8988T (cell line): ENCODE measurements at regions not wholly inside any gene's neighbourhood (a gene's known extent, or its start where the extent isn't known, plus 50 kb on each side); places are given as distances from the start of the nearest gene placed in this dataset.
"Not testable (repeated sequence)": the region's sequence is repeated elsewhere in the genome, so short reads cannot be mapped to it uniquely, and the experiment has no call there.

Source experiments
- DNase-seq: peaks from one replicate; pipeline ENCODE4 v3.0.0; 2011

- no peak for DNase-seq
These were observed 246.4 kb downstream of the MATN1 start for GRCh38 chr1:30476911-30477459.

GRCh38 chr1:30476476-30476875 lies 246.9 kb downstream of the MATN1 start:
- no peak for DNase-seq

- DNase-seq = no peak
These were observed 247.4 kb downstream of the MATN1 start for GRCh38 chr1:30475966-30476365.

DNA sequence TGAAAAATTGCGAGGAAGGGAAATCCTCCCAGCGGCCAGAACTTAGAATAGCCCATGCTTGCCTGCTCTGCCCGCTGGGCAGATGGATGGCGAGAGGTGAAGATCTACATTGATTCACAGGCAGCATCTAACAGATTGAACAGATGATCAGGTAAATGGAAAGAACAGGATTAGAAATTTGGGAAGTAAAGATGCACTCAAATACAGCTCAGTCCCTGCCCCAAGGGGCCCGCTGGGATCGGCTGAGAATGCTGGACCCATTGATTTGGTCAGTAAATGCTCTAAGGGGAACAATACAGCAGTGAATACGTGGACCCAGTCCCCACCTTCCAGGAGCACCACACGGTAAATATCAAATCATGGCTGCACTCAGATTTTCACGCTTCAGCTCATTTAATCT lies 248.2 kb downstream of the MATN1 start:
- no peak for DNase-seq

DNA sequence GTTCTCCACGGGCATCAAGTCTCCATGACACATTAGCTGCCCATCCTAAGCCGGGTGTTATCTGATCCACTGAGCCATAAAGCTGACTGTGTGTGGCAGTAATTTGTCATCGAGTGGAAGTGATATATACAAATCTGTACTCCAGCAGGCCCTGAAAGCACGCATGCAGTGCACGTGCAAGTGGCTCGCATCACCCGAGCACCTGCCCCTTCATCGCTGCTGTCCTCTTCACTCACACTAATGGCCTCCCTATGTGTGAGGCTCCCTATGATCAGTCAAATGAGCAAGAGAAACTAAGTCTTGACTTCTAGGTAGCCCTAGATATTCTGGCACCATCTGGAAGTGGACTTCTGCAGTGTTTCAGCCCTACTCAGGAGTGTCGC lies 248.6 kb downstream of the MATN1 start:
- DNase-seq = no peak

DNA sequence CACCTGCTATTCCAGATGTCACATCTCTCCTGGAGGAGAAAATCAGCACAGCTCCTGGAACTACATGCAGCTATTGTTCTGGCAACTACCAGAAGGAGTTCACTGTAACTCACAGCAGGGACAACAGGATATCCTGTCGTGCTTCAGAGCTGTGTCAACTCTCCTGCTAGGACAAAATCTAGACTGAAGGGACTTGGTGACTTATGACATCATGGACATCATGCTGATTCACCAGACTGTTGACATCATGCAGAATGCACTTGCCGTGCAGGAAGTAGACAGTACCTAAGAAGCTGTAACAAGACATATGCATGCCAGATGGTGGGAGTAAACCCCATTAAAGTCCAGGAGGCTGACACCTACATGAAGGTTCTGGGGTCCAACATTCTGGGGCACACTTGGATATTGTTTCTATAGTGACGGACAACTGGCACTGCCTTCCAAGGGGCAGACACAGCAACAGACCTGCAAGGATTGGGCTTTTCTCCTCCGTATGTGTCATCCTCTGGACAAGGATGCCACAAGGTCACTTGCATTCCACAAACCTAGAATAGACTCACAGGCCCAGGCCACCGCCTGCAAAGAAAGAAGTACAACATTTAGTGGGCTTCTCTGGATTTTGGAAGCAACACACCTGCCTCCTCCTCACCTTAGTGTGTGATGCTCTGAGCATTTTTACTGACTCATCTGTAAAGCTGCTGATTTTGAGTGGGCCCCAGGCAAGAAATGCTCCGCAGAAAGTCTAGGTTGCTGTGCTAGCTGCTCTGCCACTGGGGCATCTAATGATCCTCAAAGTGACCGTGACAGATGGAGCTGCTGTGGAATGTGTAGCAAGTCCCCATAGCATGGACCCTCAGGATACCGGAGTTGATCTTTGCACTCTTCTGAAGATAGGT lies 249.2 kb downstream of the MATN1 start:
- no peak for DNase-seq

DNA sequence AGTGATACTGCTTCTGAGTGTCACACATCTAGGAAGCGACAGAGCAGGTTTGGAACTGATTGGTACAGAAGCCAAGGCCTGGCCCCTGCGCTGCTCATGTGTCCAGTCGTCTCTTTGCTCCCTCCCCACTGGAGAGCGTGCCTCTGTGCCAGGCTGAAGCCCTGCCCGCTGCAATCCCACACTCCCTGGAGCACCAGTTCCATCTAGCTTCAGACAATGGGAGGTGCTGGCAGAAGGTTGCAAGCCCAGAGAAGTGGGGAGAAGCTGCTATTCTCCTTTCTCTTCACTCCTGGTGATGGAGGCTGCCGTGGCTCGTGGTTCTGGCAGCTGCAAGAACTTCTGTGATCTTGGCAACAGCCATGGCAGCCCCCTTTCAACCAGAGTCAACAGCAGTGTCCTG lies 250.9 kb downstream of the MATN1 start:
- no peak for DNase-seq

GRCh38 chr1:30472009-30472408 lies 251.4 kb downstream of the MATN1 start:
- DNase-seq = no peak

DNA sequence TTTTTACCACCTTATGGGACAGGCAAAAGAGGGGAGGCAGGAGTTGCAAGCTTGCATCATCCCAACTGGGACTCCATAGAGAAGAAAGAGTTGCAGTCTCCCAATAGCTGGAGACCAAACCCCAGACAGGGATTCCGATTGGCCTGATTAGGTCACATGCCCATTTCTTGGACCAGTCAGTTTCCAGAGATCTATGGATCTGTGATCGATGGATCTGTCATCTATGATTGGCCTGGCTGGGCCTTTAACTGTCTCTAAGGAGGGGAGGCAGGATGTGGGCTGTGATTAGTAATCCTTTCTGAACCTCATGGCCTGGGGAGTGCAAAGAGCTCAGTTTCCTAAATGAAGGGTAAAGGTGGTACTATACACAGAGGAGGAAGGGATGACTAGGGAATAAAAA lies 252.1 kb downstream of the MATN1 start:
- DNase-seq = no peak

GRCh38 chr1:30469426-30469825 lies 254.0 kb downstream of the MATN1 start:
- DNase-seq = no peak

DNA sequence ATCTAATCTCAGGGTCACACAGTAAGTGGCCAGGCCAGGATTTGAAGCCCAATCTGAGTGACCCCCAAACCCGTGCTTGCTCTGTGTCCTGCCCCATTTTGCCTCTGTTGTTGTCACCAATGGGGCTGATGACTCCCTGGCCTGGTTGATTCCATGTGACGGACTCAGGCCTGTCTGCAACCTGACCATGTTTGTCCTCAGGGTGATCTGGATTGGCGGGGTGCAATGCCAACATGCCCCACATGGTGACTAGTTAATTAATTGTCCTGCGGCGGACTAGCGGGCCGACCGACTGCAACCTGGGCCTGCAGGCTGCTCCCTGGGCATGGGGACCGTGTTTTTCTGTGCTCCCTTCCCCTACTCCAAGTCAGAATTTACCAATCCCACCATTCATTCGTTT lies 256.3 kb downstream of the MATN1 start:
- no peak for DNase-seq

DNA sequence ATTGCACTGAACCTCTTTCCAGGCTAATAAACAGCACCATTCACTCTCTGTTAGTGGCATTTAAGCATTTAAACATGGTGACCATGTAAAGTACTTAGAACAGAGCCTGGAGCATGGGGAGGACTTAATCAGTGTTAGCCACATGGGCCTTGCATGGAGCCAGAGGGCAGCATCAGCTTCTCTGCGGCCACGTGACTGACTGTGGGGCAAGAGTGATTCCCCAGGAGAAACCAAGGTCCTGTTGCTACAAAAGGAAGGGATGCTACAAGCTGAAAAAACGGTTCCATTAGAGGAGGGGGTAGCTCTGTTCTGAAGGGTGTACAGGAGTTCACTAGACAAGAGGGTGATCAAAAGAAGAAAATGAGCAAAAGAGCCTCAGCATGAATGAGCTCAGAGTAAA lies 256.8 kb downstream of the MATN1 start:
- no peak for DNase-seq

- no peak for DNase-seq
These were observed 257.4 kb downstream of the MATN1 start for GRCh38 chr1:30466026-30466425.

DNA sequence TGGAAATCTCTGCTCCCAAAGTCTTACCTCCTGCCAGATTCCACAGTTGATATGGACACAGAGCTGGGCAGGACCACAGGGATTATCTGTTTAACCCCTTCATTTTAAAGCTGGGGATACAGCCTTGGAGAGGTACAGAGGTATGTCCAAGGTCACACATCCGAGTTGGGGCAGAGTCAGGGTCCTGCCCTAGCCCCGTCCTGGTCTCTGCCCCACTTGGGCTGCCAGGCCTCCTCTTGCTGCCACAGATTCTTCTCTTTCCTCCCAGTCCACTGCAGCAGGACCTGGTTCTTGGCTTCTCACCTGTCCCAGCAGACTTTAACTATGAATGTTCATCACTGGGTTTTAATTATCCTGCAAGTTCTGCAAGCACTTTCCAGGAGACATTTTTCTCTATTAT lies 258.3 kb downstream of the MATN1 start:
- DNase-seq = no peak

DNA sequence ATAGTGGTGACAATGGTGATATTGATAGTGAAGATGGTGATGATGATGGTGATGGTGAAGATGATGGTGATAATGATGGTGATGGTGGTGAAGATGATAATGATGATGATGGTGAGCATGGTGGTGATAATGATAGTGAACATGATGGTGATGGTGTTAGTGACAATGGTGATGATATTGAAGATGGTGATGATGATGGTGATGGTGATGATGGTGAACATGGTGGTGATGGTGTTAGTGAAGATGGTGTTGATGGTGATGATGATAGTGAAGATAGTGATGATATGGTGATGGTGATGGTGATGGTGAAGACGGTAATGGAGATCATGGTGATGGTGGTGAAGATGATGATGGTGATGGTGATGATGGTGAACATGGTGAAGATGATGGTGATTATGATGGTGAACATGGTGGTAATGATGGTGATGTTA lies 259.2 kb downstream of the MATN1 start:
- no peak for DNase-seq

- DNase-seq = no peak
These were observed 260.5 kb downstream of the MATN1 start for GRCh38 chr1:30462826-30463425.

DNA sequence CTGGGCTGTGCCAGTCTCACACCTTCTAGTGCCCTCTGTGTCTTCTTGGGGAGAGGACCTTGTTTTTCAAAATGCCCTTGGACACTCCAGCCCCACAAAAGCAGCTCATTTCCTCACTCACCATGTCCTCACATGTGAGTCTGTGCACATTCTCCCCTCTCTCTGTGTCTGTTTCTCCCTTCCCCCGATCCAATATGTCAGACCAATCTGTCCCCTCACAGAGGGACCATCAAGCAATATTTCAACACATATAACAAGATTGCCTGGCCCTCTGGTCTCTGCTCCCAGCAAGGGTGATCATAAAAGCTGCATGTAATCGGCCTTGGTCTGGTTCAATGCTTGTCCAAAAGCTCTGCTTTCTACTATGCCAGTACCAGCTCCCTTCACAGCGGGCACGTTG lies 261.2 kb downstream of the MATN1 start:
- no peak for DNase-seq

- DNase-seq = no peak
These were observed 261.7 kb downstream of the MATN1 start for GRCh38 chr1:30461640-30462039.

- DNase-seq = no peak
These were observed 262.7 kb downstream of the MATN1 start for GRCh38 chr1:30460661-30461060.

DNA sequence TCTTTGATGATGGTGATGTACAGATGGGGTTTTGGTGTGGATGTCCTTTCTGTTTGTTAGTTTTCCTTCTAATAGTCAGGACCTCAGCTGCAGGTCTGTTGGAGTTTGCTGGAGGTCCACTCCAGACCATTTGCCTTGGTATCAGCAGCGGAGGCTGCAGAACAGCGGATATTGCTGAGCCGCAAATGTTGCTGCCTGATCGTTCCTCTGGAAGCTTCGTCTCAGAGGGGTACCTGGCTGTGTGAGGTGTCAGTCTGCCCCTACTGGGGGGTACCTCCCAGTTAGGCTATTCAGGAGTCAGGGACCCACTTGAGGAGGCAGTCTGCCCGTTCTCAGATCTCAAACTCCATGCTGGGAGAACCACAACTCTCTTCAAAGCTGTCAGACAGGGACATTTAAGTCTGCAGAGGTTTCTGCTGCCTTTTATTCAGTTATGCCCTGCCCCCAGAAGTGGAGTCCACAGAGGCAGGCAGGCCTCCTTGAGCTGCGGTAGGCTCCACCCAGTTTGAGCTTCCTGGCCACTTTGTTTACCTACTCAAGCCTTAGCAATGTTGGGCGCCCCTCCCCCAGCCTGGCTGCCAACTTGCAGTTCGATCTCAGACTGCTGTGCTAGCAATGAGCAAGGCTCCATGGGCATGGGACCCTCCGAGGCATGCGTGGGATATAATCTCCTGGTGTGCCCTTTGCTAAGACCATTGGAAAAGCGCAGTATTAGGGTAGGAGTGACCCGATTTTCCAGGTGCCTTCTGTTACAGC lies 264.5 kb downstream of the MATN1 start:
- DNase-seq = not testable (repeated sequence)

DNA sequence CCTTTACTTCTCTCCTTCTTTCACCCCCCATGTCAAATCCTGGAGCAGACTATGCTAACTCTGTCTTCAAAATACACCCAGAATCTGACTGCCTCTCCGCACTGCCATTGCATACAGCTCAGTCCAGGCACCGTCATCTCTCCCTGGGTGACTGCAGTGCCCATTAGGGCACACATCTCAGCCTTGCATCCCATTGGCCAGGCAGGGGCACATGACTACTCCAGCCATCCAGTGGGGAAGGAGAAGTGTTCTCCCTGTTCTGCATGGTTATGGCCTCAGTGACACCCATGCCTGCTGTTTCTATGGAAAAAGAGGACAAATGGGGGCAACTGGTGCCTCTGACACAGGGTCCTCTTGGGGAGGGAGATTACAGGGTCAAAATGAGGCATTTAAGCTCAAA lies 270.5 kb downstream of the MATN1 start:
- DNase-seq = no peak

DNA sequence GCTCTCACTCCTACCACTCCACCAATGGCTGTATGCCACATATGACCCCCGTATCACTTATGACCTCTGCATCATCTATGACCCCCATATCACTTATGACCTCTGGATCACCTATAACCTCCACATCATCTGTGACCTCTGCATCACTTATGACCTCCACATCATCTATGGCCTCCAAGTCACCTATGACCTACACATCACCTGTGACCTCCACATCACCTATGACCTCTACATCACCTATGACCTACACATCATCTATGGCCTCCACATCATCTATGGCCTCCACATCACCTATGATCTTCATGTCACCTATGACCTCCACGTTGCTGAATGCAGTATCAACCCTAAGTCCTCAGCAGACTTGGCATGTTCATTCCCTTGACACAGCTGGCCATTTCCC lies 271.2 kb downstream of the MATN1 start:
- DNase-seq = no peak

DNA sequence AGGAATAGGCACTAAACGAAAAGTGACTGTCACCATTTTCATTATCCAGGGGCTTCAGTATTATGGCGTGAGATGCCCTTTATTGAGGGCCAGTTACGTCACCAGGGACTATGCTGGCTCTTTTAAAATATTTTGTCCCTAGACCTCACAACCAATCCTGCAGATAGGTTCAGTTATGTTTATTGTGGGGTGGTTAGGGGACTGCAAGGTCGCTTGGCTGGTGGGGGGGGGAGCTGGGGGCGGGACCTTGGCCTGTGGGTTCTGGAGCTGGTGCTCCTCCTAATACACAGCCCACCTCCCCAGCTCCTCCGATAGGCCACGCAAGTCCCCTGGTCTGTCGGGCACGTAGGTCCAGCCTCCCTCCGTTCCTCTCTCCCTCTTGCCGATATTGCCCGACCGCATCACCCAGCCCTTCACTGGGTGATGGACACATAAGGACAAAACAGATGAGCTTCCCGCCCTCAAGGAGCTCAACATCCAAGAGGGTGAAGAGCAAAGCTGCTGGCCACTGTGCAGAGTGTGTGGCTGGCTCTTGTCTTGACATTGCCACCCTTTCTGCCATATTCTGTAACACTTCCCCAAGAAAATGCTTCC lies 271.8 kb downstream of the MATN1 start:
- DNase-seq = no peak
